ENCODE measurements at regions not wholly inside any gene's neighbourhood (a gene's known extent, or its start where the extent isn't known, plus 50 kb on each side); places are given as distances from the start of the nearest gene placed in this dataset.

DNA sequence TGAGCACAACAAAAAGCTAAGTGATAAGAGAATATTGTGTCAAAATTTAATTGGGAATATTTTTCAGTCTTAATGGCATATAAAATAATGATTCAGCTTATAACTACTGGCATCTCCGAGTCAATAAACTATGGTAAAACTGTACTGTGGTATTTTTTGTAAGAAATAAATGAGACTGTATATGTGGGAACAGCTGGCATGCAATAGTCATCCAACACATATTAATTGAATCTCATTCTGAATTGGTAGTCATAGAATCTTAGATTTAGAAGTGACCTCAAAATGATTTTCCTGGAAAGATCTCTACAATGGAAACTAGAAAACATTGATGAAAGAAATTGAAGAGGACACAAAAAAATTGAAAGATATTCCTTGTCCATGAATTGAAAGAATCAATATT is 133.4 kb upstream of the SLC7A14 start:
- Histone ChIP-seq H3K4me3 (ENCODE audit: low read length in 2 of 2) (no peak overlapping the region), H3K9me3 (ENCODE audit: control insufficient read depth in 1 of 2, low read length in 2 of 2) (no peaks in the 10 kb centered on the region), H3K4me1 (ENCODE audit: insufficient read depth, low read length) (no peaks in the 10 kb centered on the region), H3K27ac (ENCODE audit: low read depth, low read length) (no peak overlapping the region), H3K27me3 (ENCODE audit: insufficient read depth, low read length) (no peaks in the 10 kb centered on the region), H3K36me3 (ENCODE audit: insufficient read depth, low read length) (no peaks in the 10 kb centered on the region)
- no peaks in the 10 kb centered on the region for H3K4me1 Mint-ChIP-seq
- H3K9me3 Mint-ChIP-seq, result peaks cover 0 to 12% (median 4%) of the 10 kb centered on the region in 8 donors
- ChIA-PET CTCF (ENCODE audit: partially characterized antibody) (no interaction called here), POLR2A (ENCODE audit: partially characterized antibody) (no interaction called here)
- no peak overlapping the region for H3K4me3 Mint-ChIP-seq
- H3K36me3 Mint-ChIP-seq, result no peaks in the 10 kb centered on the region
- intact Hi-C loops (cut with micrococcal nuclease), result no loop called here
- peaks cover 9 to 21% of the 10 kb centered on the region in 2 donors for H3K27me3 Mint-ChIP-seq
- no peak overlapping the region for H3K27ac Mint-ChIP-seq
- DNase-seq, result no peak

GRCh38 chr3:170718848-170719247 is 133.0 kb upstream of the SLC7A14 start:
- Histone ChIP-seq H3K4me3 (ENCODE audit: low read length in 2 of 2) (no peak overlapping the region), H3K27me3 (ENCODE audit: insufficient read depth, low read length) (no peaks in the 10 kb centered on the region), H3K27ac (ENCODE audit: low read depth, low read length) (no peak overlapping the region), H3K4me1 (ENCODE audit: insufficient read depth, low read length) (no peaks in the 10 kb centered on the region), H3K9me3 (ENCODE audit: control insufficient read depth in 1 of 2, low read length in 2 of 2) (no peaks in the 10 kb centered on the region), H3K36me3 (ENCODE audit: insufficient read depth, low read length) (no peaks in the 10 kb centered on the region)
- no peak overlapping the region for H3K27ac Mint-ChIP-seq
- ChIA-PET CTCF (ENCODE audit: partially characterized antibody) (no interaction called here), POLR2A (ENCODE audit: partially characterized antibody) (no interaction called here)
- H3K27me3 Mint-ChIP-seq, result peaks cover 9 to 21% of the 10 kb centered on the region in 2 donors
- no peaks in the 10 kb centered on the region for H3K36me3 Mint-ChIP-seq
- no peak overlapping the region for H3K4me3 Mint-ChIP-seq
- DNase-seq, result no peak
- intact Hi-C loops (cut with micrococcal nuclease), result no loop called here
- peaks cover 0 to 12% (median 4%) of the 10 kb centered on the region in 8 donors for H3K9me3 Mint-ChIP-seq
- H3K4me1 Mint-ChIP-seq, result no peaks in the 10 kb centered on the region

DNA sequence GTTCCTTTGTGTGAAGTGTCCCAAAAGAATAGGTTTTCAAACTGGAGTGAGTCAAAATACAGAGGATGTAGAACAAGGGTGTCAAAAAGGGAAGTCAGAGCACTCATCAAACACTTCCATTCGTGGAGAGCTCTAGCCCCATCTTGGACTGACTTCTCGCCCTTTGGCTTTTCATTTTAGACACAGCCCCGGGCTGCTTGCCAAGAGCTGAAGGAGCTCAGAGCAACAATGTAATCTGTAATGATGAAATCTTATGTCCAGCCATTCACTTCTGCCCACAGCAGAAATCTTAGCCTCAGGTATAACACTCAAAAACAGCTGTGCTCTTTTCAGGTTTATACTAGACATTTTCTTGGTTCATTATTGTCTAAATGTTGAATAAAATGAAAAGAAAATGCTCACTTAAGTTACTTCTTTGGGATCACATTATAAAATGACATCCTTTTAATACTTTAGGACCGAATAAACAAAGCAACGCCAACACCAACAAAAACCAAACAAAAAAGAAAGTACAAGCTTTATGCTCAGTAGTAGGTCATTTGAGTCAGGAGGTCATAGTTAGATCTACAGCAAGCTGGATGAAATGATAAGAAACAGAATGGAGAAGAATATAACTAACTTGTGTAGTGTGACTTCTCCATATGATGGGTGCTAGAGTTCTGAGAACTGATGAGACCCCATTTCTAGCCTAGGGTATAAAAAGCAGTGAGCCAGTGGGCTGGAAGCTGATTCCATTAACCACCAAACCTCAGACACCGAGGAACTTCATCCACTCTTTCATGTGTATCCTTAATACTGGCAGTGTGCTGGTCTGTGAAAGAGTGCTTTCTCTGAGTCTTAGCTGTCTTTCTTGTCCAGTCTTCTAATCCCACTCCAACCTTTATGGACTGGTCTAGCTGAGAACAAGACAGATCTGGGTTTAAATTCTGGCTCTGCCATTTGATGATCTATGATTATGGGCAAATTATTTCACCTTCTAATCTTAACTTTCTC is 131.8 kb upstream of the SLC7A14 start:
- Histone ChIP-seq H3K27ac (ENCODE audit: low read depth, low read length) (no peak overlapping the region), H3K4me3 (ENCODE audit: low read length in 2 of 2) (no peak overlapping the region), H3K27me3 (ENCODE audit: insufficient read depth, low read length) (no peaks in the 10 kb centered on the region), H3K9me3 (ENCODE audit: control insufficient read depth in 1 of 2, low read length in 2 of 2) (no peaks in the 10 kb centered on the region), H3K4me1 (ENCODE audit: insufficient read depth, low read length) (no peaks in the 10 kb centered on the region), H3K36me3 (ENCODE audit: insufficient read depth, low read length) (no peaks in the 10 kb centered on the region)
- intact Hi-C loops (cut with micrococcal nuclease), result no loop called here
- ChIA-PET POLR2A (ENCODE audit: partially characterized antibody) (no interaction called here), CTCF (ENCODE audit: partially characterized antibody) (no interaction called here)
- DNase-seq, result no peak
- Mint-ChIP-seq H3K4me1 (no peaks in the 10 kb centered on the region), H3K27me3 (peaks cover 9 to 24% of the 10 kb centered on the region in 2 donors), H3K4me3 (no peak overlapping the region), H3K27ac (no peak overlapping the region), H3K36me3 (no peaks in the 10 kb centered on the region), H3K9me3 (peaks cover 0 to 12% (median 4%) of the 10 kb centered on the region in 8 donors)

GRCh38 chr3:170716172-170716805 is 130.4 kb upstream of the SLC7A14 start:
- Histone ChIP-seq H3K36me3 (ENCODE audit: insufficient read depth, low read length) (no peaks in the 10 kb centered on the region), H3K9me3 (ENCODE audit: control insufficient read depth in 1 of 2, low read length in 2 of 2) (no peaks in the 10 kb centered on the region), H3K27ac (ENCODE audit: low read depth, low read length) (no peak overlapping the region), H3K27me3 (ENCODE audit: insufficient read depth, low read length) (no peaks in the 10 kb centered on the region), H3K4me3 (ENCODE audit: low read length in 2 of 2) (no peak overlapping the region), H3K4me1 (ENCODE audit: insufficient read depth, low read length) (no peaks in the 10 kb centered on the region)
- H3K36me3 Mint-ChIP-seq, result no peaks in the 10 kb centered on the region
- ChIA-PET POLR2A (ENCODE audit: partially characterized antibody) (no interaction called here), CTCF (ENCODE audit: partially characterized antibody) (no interaction called here)
- H3K4me3 Mint-ChIP-seq, result no peak overlapping the region
- H3K9me3 Mint-ChIP-seq, result peaks cover 0 to 12% (median 5%) of the 10 kb centered on the region in 8 donors
- H3K27me3 Mint-ChIP-seq, result peaks cover 9 to 24% of the 10 kb centered on the region in 2 donors
- no peaks in the 10 kb centered on the region for H3K4me1 Mint-ChIP-seq
- intact Hi-C loops (cut with micrococcal nuclease), result no loop called here
- H3K27ac Mint-ChIP-seq, result peak overlapping the region in 1 of 7 donors; percentile 49
- DNase-seq, result no peak

- Histone ChIP-seq H3K27ac (ENCODE audit: low read depth, low read length) (no peak overlapping the region), H3K9me3 (ENCODE audit: control insufficient read depth in 1 of 2, low read length in 2 of 2) (no peaks in the 10 kb centered on the region), H3K27me3 (ENCODE audit: insufficient read depth, low read length) (no peaks in the 10 kb centered on the region), H3K36me3 (ENCODE audit: insufficient read depth, low read length) (no peaks in the 10 kb centered on the region), H3K4me3 (ENCODE audit: low read length in 2 of 2) (no peak overlapping the region), H3K4me1 (ENCODE audit: insufficient read depth, low read length) (no peaks in the 10 kb centered on the region)
- peaks cover 0 to 13% (median 10%) of the 10 kb centered on the region in 8 donors for H3K9me3 Mint-ChIP-seq
- no peak for DNase-seq
- no peaks in the 10 kb centered on the region for H3K36me3 Mint-ChIP-seq
- no peak overlapping the region for H3K4me3 Mint-ChIP-seq
- ChIA-PET CTCF (ENCODE audit: partially characterized antibody) (no interaction called here), POLR2A (ENCODE audit: partially characterized antibody) (no interaction called here)
- peak overlapping the region in 1 of 7 donors; percentile 43 for H3K27ac Mint-ChIP-seq
- no peaks in the 10 kb centered on the region for H3K4me1 Mint-ChIP-seq
- H3K27me3 Mint-ChIP-seq, result peaks cover 8 to 27% of the 10 kb centered on the region in 2 donors
- intact Hi-C loops (cut with micrococcal nuclease), result no loop called here
Measured at GRCh38 chr3:170714562-170715535, 129.0 kb upstream of the SLC7A14 start.

DNA sequence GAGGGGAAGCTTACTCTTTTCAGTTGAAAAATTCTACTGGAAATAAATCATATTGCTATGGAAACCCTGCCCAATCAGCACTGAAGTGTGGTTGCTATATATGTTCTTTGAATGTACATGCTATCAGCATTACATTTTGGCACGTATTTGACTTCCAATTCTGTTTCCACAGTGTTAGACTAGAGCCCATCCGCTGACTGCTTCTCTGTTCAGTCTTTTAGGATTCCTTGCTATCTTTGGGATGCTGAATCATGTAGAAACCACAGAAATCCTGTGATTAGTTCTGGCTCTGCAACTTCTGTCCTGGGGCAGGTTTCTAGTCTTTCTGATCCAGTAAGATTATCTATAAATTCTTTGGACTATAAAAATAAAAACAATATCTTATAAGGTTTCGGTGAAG is 128.2 kb upstream of the SLC7A14 start:
- peaks cover 0 to 18% (median 13%) of the 10 kb centered on the region in 8 donors for H3K9me3 Mint-ChIP-seq
- DNase-seq, result no peak
- peaks cover 8 to 29% of the 10 kb centered on the region in 2 donors for H3K27me3 Mint-ChIP-seq

More for the DNA sequence above, 128.2 kb upstream of the SLC7A14 start:
- Histone ChIP-seq H3K4me1 (ENCODE audit: insufficient read depth, low read length) (no peaks in the 10 kb centered on the region), H3K9me3 (ENCODE audit: control insufficient read depth in 1 of 2, low read length in 2 of 2) (no peaks in the 10 kb centered on the region), H3K4me3 (ENCODE audit: low read length in 2 of 2) (no peak overlapping the region), H3K27ac (ENCODE audit: low read depth, low read length) (no peak overlapping the region), H3K36me3 (ENCODE audit: insufficient read depth, low read length) (no peaks in the 10 kb centered on the region), H3K27me3 (ENCODE audit: insufficient read depth, low read length) (no peaks in the 10 kb centered on the region)
- H3K27ac Mint-ChIP-seq, result no peak overlapping the region
- intact Hi-C loops (cut with micrococcal nuclease), result no loop called here
- POLR2A ChIA-PET (ENCODE audit: partially characterized antibody), result no interaction called here
- no peaks in the 10 kb centered on the region for H3K36me3 Mint-ChIP-seq
- CTCF ChIA-PET (ENCODE audit: partially characterized antibody), result no interaction called here
- H3K4me1 Mint-ChIP-seq, result no peaks in the 10 kb centered on the region
- no peak overlapping the region for H3K4me3 Mint-ChIP-seq

All from CD4-positive, alpha-beta memory T cell (primary cell).